Adrenal gland (tissue), 9 donors: ENCODE measurements at regions not wholly inside any gene's neighbourhood (a gene's known extent, or its start where the extent isn't known, plus 50 kb on each side); places are given as distances from the start of the nearest gene placed in this dataset.
"Not testable (repeated sequence)": the region's sequence is repeated elsewhere in the genome, so short reads cannot be mapped to it uniquely, and the experiment has no call there.

Experiments
- DNase-seq, 7 donors: peaks; one replicate each; pipeline ENCODE4 v3.0.0-alpha.2; 2019 to 2020
- H3K27ac ChIP-seq, 5 donors: fragments of 200-600 bp; sonication (generic) in 4 of 5; 1 replicate in 3 of 5; 2 replicates in 2 of 5; pipeline versions ENCODE4 v1.5.1 to v1.8.0; 2016 to 2020; ENCODE audit warnings: mild to moderate bottlenecking in 1 of 5
- H3K27me3 ChIP-seq: fragments of 200-600 bp; 2 replicates; pipeline ENCODE4 v1.8.0; 2021
- H3K36me3 ChIP-seq, 2 donors: fragments of 200-600 bp; replicated peaks in 1 of 2; 1 replicate in 1 of 2; 2 replicates in 1 of 2; pipeline versions ENCODE4 v1.5.1 to v1.8.0; 2018 to 2022
- H3K4me1 ChIP-seq, 2 donors: fragments of 200-600 bp; replicated peaks in 1 of 2; 1 replicate in 1 of 2; 2 replicates in 1 of 2; pipeline versions ENCODE4 v1.5.1 to v1.8.0; 2018 to 2021
- H3K4me3 ChIP-seq, 4 donors: fragments of 200-600 bp; sonication (generic) in 3 of 4; one replicate each; pipeline ENCODE4 v1.5.1; 2016 to 2018
- H3K9me3 ChIP-seq, 3 donors: fragments of 200-600 bp; sonication (generic) in 1 of 3; replicated peaks in 1 of 3; 1 replicate in 2 of 3; 2 replicates in 1 of 3; pipeline versions ENCODE4 v1.5.1 to v1.8.0; 2016 to 2021
- POLR2A ChIP-seq, 2 donors: fragments of 450-650 bp; IDR thresholded peaks; one replicate each; pipeline ENCODE4 v1.6.1; 2017; ENCODE audit warnings: antibody characterized with exemption in 2 of 2, mild to moderate bottlenecking in 2 of 2, moderate library complexity in 1 of 2
- WGBS, 4 donors: extraction: QIAGEN DNeasy Blood & Tissue Kit in 2 of 4; methylation state at CpG; one replicate each; pipeline versions ENCODE4 v1.1.5 to v1.1.7; 2013 to 2017; 5-methylcytosine and 5-hydroxymethylcytosine counted together
- intact Hi-C, 2 donors: fragments of 100-400 bp; cut with DNase I; formaldehyde crosslinking; loops; one replicate each; pipeline versions ENCODE4 v1.14.1 to v1.15.0; 2022 to 2023
- TF ChIP-seq, protein P1 (sequence below), 6 experiments: fragments of 450-650 bp in 4 of 6; fragments of 200-600 bp in 2 of 6; sonication (generic) in 1 of 6; IDR thresholded peaks; 1 replicate in 5 of 6; 2 replicates in 1 of 6; pipeline versions ENCODE4 v1.5.1 to v1.8.0; 2016 to 2021; ENCODE audit warnings: antibody characterized with exemption in 6 of 6, mild to moderate bottlenecking in 2 of 6, moderate library complexity in 1 of 6
- donor health status: healthy with polysubstance abuse.
- donor health status: Bipolar disorder and iron deficiency.
- donor health status: DM: yes; HTN: yes; CAD: no.
- donor health status: DM: no; HTN: no; CAD: no.
- donor health status: DM: no; HTN: no; CAD: no.

DNA sequence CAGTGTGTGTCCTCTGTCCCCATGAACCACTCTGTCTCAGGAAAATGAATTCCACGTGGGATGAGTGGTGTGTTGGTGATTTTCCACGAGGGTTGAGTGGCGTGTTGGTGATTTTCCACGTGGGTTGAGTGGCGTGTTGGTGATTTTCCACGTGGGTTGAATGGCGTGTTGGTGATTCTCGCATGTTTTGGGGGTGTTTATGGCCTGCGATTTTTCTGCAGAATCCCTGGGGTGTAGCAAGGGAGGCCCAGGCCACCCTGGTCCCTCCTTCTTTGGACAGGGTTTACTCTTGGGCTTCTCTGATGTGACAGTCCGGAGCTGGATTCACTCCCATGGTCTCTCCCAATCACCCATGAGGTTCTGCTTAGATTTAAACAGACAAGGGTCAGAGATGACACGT is 90.6 kb upstream of the FRMD1 start:
- peak in 1 of 7 donors; percentile 18 for DNase-seq
- Histone ChIP-seq H3K36me3 (no peaks in the 10 kb centered on the region), H3K27ac (no peak overlapping the region), H3K9me3 (no peaks in the 10 kb centered on the region), H3K27me3 (no peaks in the 10 kb centered on the region), H3K4me1 (no peaks in the 10 kb centered on the region), H3K4me3 (no peak overlapping the region)
- WGBS, 4 donors: 70 to 91% (median 86%) methylated on average over 11 of the region's 11 CpGs
- TF ChIP-seq POLR2A (IDR thresholded peaks at IDR 0.05): no peak
- TF ChIP-seq, protein P1, sequence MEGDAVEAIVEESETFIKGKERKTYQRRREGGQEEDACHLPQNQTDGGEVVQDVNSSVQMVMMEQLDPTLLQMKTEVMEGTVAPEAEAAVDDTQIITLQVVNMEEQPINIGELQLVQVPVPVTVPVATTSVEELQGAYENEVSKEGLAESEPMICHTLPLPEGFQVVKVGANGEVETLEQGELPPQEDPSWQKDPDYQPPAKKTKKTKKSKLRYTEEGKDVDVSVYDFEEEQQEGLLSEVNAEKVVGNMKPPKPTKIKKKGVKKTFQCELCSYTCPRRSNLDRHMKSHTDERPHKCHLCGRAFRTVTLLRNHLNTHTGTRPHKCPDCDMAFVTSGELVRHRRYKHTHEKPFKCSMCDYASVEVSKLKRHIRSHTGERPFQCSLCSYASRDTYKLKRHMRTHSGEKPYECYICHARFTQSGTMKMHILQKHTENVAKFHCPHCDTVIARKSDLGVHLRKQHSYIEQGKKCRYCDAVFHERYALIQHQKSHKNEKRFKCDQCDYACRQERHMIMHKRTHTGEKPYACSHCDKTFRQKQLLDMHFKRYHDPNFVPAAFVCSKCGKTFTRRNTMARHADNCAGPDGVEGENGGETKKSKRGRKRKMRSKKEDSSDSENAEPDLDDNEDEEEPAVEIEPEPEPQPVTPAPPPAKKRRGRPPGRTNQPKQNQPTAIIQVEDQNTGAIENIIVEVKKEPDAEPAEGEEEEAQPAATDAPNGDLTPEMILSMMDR (IDR thresholded peaks at IDR 0.05): no peak
- intact Hi-C loops: no loop called here

DNA sequence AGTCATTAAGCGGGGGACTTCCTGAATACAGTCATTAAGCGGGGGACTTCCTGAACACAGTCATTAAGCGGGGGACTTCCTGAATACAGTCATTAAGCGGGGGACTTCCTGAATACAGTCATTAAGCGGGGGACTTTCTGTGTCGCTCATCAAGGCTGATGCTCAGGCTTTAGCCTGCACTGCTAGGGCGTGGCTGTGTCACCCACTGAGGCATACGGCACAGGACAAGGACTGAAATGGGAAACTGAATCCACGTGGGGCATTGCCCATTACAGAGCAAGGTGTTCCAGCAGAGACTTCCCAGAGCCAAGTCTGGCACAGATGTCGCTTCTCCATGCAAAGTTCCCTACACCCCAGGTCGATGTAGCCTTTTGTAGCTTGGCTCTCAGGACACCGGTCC is 89.9 kb upstream of the FRMD1 start:
- H3K9me3 ChIP-seq, H3K4me3 ChIP-seq, intact Hi-C loops, H3K27ac ChIP-seq, H3K4me1 ChIP-seq, H3K27me3 ChIP-seq, H3K36me3 ChIP-seq: not testable (repeated sequence)
- DNase-seq: peak in 2 of 7 donors; percentile 1 to 28
- 79 to 82% (median 81%) methylated on average over 7 to 11 of the region's 12 CpGs for WGBS, 4 donors

DNA sequence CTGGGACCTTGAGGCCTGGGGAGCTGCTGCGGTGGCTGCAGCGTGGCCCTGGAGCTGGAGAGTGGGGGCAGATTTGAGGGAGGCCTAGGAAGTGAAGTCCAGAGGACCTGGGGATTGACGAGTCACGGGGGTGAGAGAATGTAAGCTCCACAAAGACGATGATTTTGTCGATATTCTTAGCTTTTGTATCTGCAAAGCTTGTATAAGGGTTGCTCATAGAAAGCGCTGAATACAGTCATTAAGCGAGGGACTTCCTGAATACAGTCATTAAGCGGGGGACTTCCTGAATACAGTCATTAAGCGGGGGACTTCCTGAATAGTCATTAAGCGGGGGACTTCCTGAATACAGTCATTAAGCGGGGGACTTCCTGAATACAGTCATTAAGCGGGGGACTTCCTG is 89.3 kb upstream of the FRMD1 start:
- WGBS, 4 donors: 89 to 92% (median 89%) methylated on average over 9 to 10 of the region's 13 CpGs
- H3K36me3 ChIP-seq, H3K27ac ChIP-seq, intact Hi-C loops, H3K27me3 ChIP-seq, H3K4me1 ChIP-seq, H3K4me3 ChIP-seq, H3K9me3 ChIP-seq: not testable (repeated sequence)
- peak in 1 of 7 donors; percentile 2 for DNase-seq

DNA sequence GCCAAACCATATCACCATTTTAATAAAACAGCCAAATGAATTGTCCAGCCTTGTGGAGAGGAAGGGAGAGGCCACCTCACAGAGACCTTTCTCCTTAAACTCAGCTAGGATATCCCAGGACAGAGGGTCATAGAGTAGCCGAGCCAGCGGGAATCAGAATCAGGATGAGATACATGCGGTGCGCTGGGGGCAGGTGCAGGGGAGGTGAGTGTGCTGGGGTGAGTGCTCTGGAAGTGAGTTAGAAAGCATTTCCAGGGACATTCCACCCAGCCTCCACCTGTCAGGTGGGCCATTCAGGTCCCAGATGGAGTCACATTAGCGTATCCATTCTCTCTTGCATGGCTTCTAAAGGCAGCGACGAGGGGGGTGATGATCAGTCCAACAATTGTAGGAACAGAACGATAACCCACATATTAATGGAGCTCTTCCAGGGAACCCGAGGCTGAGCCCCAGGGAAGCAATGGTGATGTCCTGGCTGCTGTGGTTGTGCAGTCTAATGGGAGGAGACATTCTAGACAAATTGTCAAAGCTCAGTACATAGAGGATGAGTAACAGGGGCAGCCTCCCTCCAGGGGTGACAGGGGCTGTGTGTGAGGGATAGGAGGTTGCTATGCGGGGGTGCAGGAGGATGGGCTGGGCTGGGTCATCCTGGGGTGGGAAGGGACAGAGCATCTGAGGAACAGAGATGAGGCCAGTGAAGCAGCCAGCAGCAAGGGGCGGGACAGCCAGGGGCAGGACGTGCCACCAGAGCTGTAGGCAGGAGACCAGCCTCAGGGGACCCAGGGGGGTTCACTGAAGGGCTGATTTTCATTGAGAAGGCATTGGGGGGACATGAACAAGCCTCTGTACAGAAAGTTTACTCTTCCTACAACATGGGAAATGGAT is 88.7 kb upstream of the FRMD1 start:
- DNase-seq: peak in 2 of 7 donors; percentile 2 to 20
- TF ChIP-seq POLR2A (IDR thresholded peaks at IDR 0.05): no peak
- TF ChIP-seq, protein P1 (IDR thresholded peaks at IDR 0.05): no peak
- no peaks in the 10 kb centered on the region for H3K9me3 ChIP-seq
- H3K27ac ChIP-seq: no peak overlapping the region
- intact Hi-C loops: no loop called here
- no peaks in the 10 kb centered on the region for H3K4me1 ChIP-seq
- WGBS, 4 donors: 86 to 94% (median 90%) methylated on average over 12 of the region's 12 CpGs
- H3K36me3 ChIP-seq: no peaks in the 10 kb centered on the region
- no peak overlapping the region for H3K4me3 ChIP-seq
- H3K27me3 ChIP-seq: no peaks in the 10 kb centered on the region

DNA sequence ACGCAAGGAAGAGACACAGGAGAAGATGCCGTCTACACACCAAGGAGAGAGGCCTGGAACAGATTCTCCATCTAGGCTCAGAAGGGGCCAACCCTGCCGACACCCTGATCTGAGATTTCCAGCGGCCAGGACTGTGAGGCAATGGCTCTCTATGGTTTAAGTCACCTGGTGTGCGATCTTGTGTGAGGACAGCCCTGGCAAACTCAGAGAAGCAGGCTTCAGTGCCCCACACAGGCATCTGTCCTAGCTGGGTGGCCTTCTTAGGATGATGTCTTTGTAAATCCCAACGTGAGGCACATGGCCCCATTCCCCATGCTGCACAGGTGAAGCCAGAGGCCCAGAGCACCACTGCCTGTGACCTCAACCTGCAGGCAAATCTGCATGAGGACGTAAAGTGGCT is 87.6 kb upstream of the FRMD1 start:
- WGBS, 4 donors: 76 to 87% (median 84%) methylated on average over 5 to 7 of the region's 7 CpGs
- no peaks in the 10 kb centered on the region for H3K9me3 ChIP-seq
- no peaks in the 10 kb centered on the region for H3K36me3 ChIP-seq
- TF ChIP-seq, protein P1 (IDR thresholded peaks at IDR 0.05): no peak
- no peak for TF ChIP-seq POLR2A (IDR thresholded peaks at IDR 0.05)
- no peak overlapping the region for H3K27ac ChIP-seq
- H3K4me3 ChIP-seq: no peak overlapping the region
- intact Hi-C loops: no loop called here
- H3K27me3 ChIP-seq: no peaks in the 10 kb centered on the region
- DNase-seq: peak in 2 of 7 donors; percentile 2 to 25
- H3K4me1 ChIP-seq: no peaks in the 10 kb centered on the region
